IMR-90 (cell line): ENCODE measurements at regions not wholly inside any gene's neighbourhood (a gene's known extent, or its start where the extent isn't known, plus 50 kb on each side); places are given as distances from the start of the nearest gene placed in this dataset.

ENCODE experiments used
- BHLHE40 ChIP-seq: fragments of 150-350 bp; IDR thresholded peaks from 2 replicates; pipeline ENCODE4 v1.6.1; 2016; ENCODE audit warnings: mild to moderate bottlenecking, low read depth, low read length
- CTCF ChIP-seq: conservative IDR thresholded peaks from 2 replicates; pipeline ENCODE4 v1.5.1; 2012; ENCODE audit warnings: mild to moderate bottlenecking, low read depth, low read length, improper control_type of control experiment
- SMC3 ChIP-seq: fragments of 150-350 bp; IDR thresholded peaks from 2 replicates; pipeline ENCODE4 v1.6.1; 2016; ENCODE audit warnings: low read depth, mild to moderate bottlenecking, antibody characterized with exemption, low read length, moderate library complexity

GRCh38 chr16:79769928-79770243 is 169.3 kb upstream of the MAF start:
- no peak for TF ChIP-seq SMC3
- no peak for TF ChIP-seq CTCF
- TF ChIP-seq BHLHE40: no peak
